K562 (cell line): ENCODE measurements at regions not wholly inside any gene's neighbourhood (a gene's known extent, or its start where the extent isn't known, plus 50 kb on each side); places are given as distances from the start of the nearest gene placed in this dataset.

ENCODE experiments used
- ATAC-seq: fragments of 200-7000 bp; cut with Tn5 transposase; 3 replicates; pipeline ENCODE4 v1.9.1; 2020; ENCODE audit warnings: moderate library complexity
- BruUV-seq: library from RNA; stranded (reverse); fragments of 400-500 nt; replicated peaks from 2 replicates; lab custom pipeline; 2021; lab: Mats Ljungman, UMichigan
- CTCF ChIA-PET: fragments of 300-600 bp; formaldehyde crosslinking; extraction: SDS; loops from one replicate; lab custom pipeline; 2021; ENCODE audit warnings: low intra/inter-chr PET ratio; lab: Yijun Ruan, JAX
- POLR2A ChIA-PET: fragments of 300-600, 350-650 bp; sonication (Branson Sonifier 250); formaldehyde crosslinking; extraction: SDS; loops from one replicate; lab custom pipeline; 2021; ENCODE audit warnings: antibody characterized with exemption, inconsistent platforms; lab: Yijun Ruan, JAX
- DNase-seq, 4 experiments: peaks; one replicate each; pipeline versions ENCODE4 v3.0.0 to v3.0.0-alpha.2; 2011 to 2018; ENCODE audit warnings: low spot score in 3 of 4, mixed read lengths in 3 of 4; ENCODE audit errors: extremely low read depth in 1 of 4
- FAIRE-seq: peaks from 2 replicates; lab custom pipeline; 2011; peaks lifted over from hg19 to GRCh38; lab: Jason Lieb, UNC
- H2AFZ ChIP-seq: 2 replicates; pipeline ENCODE4 v1.6.0; 2011; ENCODE audit warnings: low read depth, low read length, control low read depth, inconsistent platforms
- H3K27ac ChIP-seq: fragments of 200-600 bp; 3 replicates; pipeline ENCODE4 v1.8.0; 2011; ENCODE audit warnings: low read depth, mild to moderate bottlenecking, control low read depth, inconsistent platforms, low read length, moderate library complexity, mixed read lengths; ENCODE audit errors: extremely low read depth
- H3K27me3 ChIP-seq, 2 experiments: fragments of 300-600 bp in 1 of 2; 2 replicates in 1 of 2; 3 replicates in 1 of 2; pipeline versions ENCODE4 v1.6.0 to v1.8.0; 2011; ENCODE audit warnings: inconsistent platforms in 2 of 2, low read length in 2 of 2, mild to moderate bottlenecking in 1 of 2, mixed read lengths in 1 of 2, moderate library complexity in 1 of 2; ENCODE audit not compliant: control insufficient read depth in 2 of 2, insufficient read depth in 2 of 2
- H3K36me3 ChIP-seq: fragments of 300-600 bp; 3 replicates; pipeline ENCODE4 v1.8.0; 2011; ENCODE audit warnings: mild to moderate bottlenecking, low read length, inconsistent platforms; ENCODE audit not compliant: control insufficient read depth, insufficient read depth
- H3K4me1 ChIP-seq, 2 experiments: fragments of 200-600 bp in 1 of 2; replicated peaks in 1 of 2; 2 replicates in 1 of 2; 3 replicates in 1 of 2; pipeline versions ENCODE4 v1.5.1 to v1.8.0; 2011; ENCODE audit warnings: inconsistent platforms in 2 of 2, low read length in 2 of 2, mild to moderate bottlenecking in 1 of 2, mixed read lengths in 1 of 2, moderate library complexity in 1 of 2; ENCODE audit not compliant: control insufficient read depth in 2 of 2, insufficient read depth in 2 of 2
- H3K4me2 ChIP-seq: 2 replicates; pipeline ENCODE4 v1.6.1; 2011; ENCODE audit warnings: low read length, control low read depth, inconsistent platforms, mixed read lengths; ENCODE audit not compliant: insufficient read depth
- H3K4me3 ChIP-seq: fragments of 200-600 bp; sonication (generic), shearing (Covaris generic); 2 replicates; pipeline ENCODE4 v1.5.1; 2016; ENCODE audit warnings: control low read depth, inconsistent platforms
- H3K79me2 ChIP-seq: fragments of 200-600 bp; 3 replicates; pipeline ENCODE4 v1.8.0; 2011; ENCODE audit warnings: low read length, inconsistent platforms; ENCODE audit not compliant: control insufficient read depth, insufficient read depth
- H3K9ac ChIP-seq, 2 experiments: 2 replicates each; pipeline versions ENCODE4 v1.6.0 to v1.6.1; 2011; ENCODE audit warnings: low read depth in 2 of 2, low read length in 2 of 2, control low read depth in 1 of 2, inconsistent platforms in 1 of 2, mild to moderate bottlenecking in 1 of 2, mixed read lengths in 1 of 2; ENCODE audit not compliant: insufficient read depth in 1 of 2
- H3K9me1 ChIP-seq: one replicate; pipeline ENCODE4 v1.6.0; 2011; ENCODE audit warnings: inconsistent platforms, mild to moderate bottlenecking, low read length, moderate library complexity; ENCODE audit not compliant: control insufficient read depth, insufficient read depth
- H3K9me3 ChIP-seq: replicated peaks from 2 replicates; pipeline ENCODE4 v1.5.1; 2011; ENCODE audit warnings: low read depth, low read length, inconsistent platforms; ENCODE audit not compliant: control insufficient read depth, insufficient read depth
- H4K20me1 ChIP-seq: replicated peaks from 2 replicates; pipeline ENCODE4 v1.6.1; 2011; ENCODE audit warnings: low read length, inconsistent platforms, mixed read lengths; ENCODE audit not compliant: control insufficient read depth, insufficient read depth
- AFF4 ChIP-seq: sonication (generic); formaldehyde crosslinking; IDR thresholded peaks from 2 replicates; pipeline ENCODE4 v1.8.0; 2023; ENCODE audit warnings: mild to moderate bottlenecking, missing genetic modification reagents
- DMBX1 ChIP-seq: fragments of 250-450 bp; sonication (Bioruptor Pico); IDR thresholded peaks from 2 replicates; pipeline ENCODE4 v1.8.0; 2022; ENCODE audit warnings: inconsistent platforms, mild to moderate bottlenecking, moderate library complexity, borderline replicate concordance
- ESRRA ChIP-seq: fragments of 450-650 bp; IDR thresholded peaks from 2 replicates; pipeline ENCODE4 v1.6.1; 2014; ENCODE audit warnings: low read depth, mild to moderate bottlenecking, moderate library complexity, borderline replicate concordance
- GABPB1 ChIP-seq: sonication (generic); formaldehyde crosslinking; IDR thresholded peaks from 2 replicates; pipeline ENCODE4 v1.8.0; 2022; ENCODE audit warnings: mild to moderate bottlenecking, missing genetic modification reagents
- SLC30A9 ChIP-seq: fragments of 250-450 bp; sonication (Bioruptor Pico); IDR thresholded peaks from 2 replicates; pipeline ENCODE4 v1.8.0; 2022; ENCODE audit warnings: mild to moderate bottlenecking, moderate library complexity
- SP2 ChIP-seq: IDR thresholded peaks from 2 replicates; pipeline ENCODE4 v1.6.1; 2011; ENCODE audit warnings: mild to moderate bottlenecking, low read depth, low read length, moderate library complexity; ENCODE audit not compliant: poor library complexity, severe bottlenecking; ENCODE audit errors: extremely low read depth
- ZNF717 ChIP-seq: fragments of 250-450 bp; sonication (Bioruptor Pico); IDR thresholded peaks from 2 replicates; pipeline ENCODE4 v1.5.0; 2021
- WGBS: fragments of 100-300 bp; shearing (Covaris generic); methylation state at CpG from one replicate; pipeline ENCODE4 v1.1.6; 2016; ENCODE audit warnings: low coverage, mixed read lengths; ENCODE audit not compliant: insufficient coverage; ENCODE audit errors: missing lambda C conversion rate; 5-methylcytosine and 5-hydroxymethylcytosine counted together
- in situ Hi-C: fragments of 300-500 bp; cut with MboI; formaldehyde crosslinking; loops from 4 replicates; pipeline ENCODE4 v1.15.0; 2018; ENCODE audit warnings: inconsistent platforms, mixed read lengths
- intact Hi-C: fragments of 100-400 bp; cut with micrococcal nuclease; formaldehyde crosslinking; loops from 2 replicates; pipeline ENCODE4 v1.14.2; 2022

GRCh38 chr1:30343562-30343961, 379.8 kb downstream of the MATN1 start:
- ChIA-PET CTCF (no interaction called here), POLR2A (no interaction called here)
- Histone ChIP-seq H3K4me2 (no peak overlapping the region), H4K20me1 (no peaks in the 10 kb centered on the region), H3K27ac (no peak overlapping the region), H2AFZ (no peak overlapping the region), H3K9ac (no peak overlapping the region), H3K4me3 (no peak overlapping the region), H3K9me1 (no peaks in the 10 kb centered on the region), H3K4me1 (peaks cover 0 to 7% of the 10 kb centered on the region in 2 experiments; a peak in 1 of 5 replicates), H3K36me3 (no peaks in the 10 kb centered on the region)
- BruUV-seq, result no TSS peak
- no peak for DNase-seq
- WGBS, result 1% methylated on average over 3 of the region's 3 CpGs
- TF ChIP-seq GABPB1 (CRISPR knock-in tag) (no peak), DMBX1 (CRISPR knock-in tag) (no peak), SLC30A9 (no peak), SP2 (no peak), AFF4 (CRISPR knock-in tag) (no peak), ZNF717 (CRISPR knock-in tag) (no peak), ESRRA (no peak)
- TF ChIP-seq, all 486 proteins: peak for 0
- FAIRE-seq, result no peak
- ATAC-seq, result no peak
- in situ Hi-C loops (no loop called here), intact Hi-C loops (no loop called here)
- peaks cover 0 to 7% of the 10 kb centered on the region in 2 experiments; a peak in 2 of 5 replicates for H3K27me3 ChIP-seq
- H3K79me2 ChIP-seq, result no peaks in the 10 kb centered on the region
- no peaks in the 10 kb centered on the region for H3K9me3 ChIP-seq
